ENCODE measurements at regions not wholly inside any gene's neighbourhood (a gene's known extent, or its start where the extent isn't known, plus 50 kb on each side); places are given as distances from the start of the nearest gene placed in this dataset.

GRCh38 chr10:108789919-108790318 lies 1133.4 kb downstream of the XPNPEP1 start:
- TF ChIP-seq POLR2AphosphoS5 (IDR thresholded peaks at IDR 0.05) (no peak), CTCF (IDR thresholded peaks at IDR 0.05) (no peak)

Measured in upper lobe of left lung (tissue), 4 donors.